ENCODE measurements at regions not wholly inside any gene's neighbourhood (a gene's known extent, or its start where the extent isn't known, plus 50 kb on each side); places are given as distances from the start of the nearest gene placed in this dataset.

DNA sequence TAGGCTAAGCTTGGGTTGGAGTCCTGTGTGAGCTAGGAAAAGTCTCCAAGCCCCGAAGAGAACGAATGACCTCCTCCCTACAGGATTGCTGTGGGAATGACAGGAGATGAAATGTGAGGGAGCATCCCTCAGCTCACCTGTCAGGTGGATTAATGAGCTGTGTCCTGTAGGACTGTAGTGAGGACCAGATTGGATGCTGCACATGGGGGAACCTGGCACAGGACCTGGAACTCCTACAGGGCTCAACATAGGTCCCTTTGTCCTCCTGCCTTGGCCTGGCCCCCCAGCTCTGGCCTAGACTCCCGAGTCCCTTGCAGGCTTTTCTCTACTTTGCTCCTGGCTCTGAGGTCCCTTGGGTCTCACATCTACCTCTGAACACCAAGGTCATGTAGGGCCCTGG lies 155.7 kb downstream of the PTPRU start:
- H3K9me3 ChIP-seq, result no peaks in the 10 kb centered on the region
- no peak for DNase-seq
- TF ChIP-seq, protein P1, sequence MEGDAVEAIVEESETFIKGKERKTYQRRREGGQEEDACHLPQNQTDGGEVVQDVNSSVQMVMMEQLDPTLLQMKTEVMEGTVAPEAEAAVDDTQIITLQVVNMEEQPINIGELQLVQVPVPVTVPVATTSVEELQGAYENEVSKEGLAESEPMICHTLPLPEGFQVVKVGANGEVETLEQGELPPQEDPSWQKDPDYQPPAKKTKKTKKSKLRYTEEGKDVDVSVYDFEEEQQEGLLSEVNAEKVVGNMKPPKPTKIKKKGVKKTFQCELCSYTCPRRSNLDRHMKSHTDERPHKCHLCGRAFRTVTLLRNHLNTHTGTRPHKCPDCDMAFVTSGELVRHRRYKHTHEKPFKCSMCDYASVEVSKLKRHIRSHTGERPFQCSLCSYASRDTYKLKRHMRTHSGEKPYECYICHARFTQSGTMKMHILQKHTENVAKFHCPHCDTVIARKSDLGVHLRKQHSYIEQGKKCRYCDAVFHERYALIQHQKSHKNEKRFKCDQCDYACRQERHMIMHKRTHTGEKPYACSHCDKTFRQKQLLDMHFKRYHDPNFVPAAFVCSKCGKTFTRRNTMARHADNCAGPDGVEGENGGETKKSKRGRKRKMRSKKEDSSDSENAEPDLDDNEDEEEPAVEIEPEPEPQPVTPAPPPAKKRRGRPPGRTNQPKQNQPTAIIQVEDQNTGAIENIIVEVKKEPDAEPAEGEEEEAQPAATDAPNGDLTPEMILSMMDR (IDR thresholded peaks at IDR 0.05), result no peak
- H3K27ac ChIP-seq, result no peak overlapping the region
- no peaks in the 10 kb centered on the region for H3K36me3 ChIP-seq
- no peaks in the 10 kb centered on the region for H3K4me1 ChIP-seq
- H3K4me3 ChIP-seq, result no peak overlapping the region
- intact Hi-C loops (cut with DNase I; ENCODE audit: low total_unique reads), result no loop called here
- H3K27me3 ChIP-seq, result peaks cover 0 to 62% of the 10 kb centered on the region in 2 donors

DNA sequence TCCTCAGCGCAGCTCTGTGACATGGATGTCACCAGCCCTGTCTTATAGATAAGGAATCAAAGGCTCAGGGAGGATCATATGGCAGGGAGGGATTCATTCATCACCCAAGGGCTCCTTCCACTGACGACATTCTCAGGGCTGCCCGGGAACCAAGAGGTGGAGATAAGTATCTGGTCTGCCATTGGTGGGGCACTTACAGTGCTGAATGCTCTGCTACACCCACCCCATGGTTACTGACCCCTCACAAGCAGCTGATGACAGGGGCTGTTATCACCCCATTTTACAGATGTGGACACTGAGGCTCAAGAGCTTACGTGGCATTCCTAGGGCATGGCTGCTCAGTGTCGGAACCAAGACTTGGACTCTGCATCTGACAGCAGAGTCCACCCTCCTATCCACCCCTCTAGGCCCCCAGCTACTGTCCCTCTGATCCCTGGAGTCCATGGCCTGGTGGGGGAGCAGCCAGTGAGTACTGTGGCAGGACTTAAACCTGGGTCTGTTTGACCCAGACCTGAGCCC lies 155.1 kb downstream of the PTPRU start:
- DNase-seq, result no peak
- Histone ChIP-seq H3K27ac (no peak overlapping the region), H3K4me1 (no peaks in the 10 kb centered on the region), H3K4me3 (no peak overlapping the region), H3K9me3 (no peaks in the 10 kb centered on the region), H3K36me3 (no peaks in the 10 kb centered on the region), H3K27me3 (peaks cover 0 to 58% of the 10 kb centered on the region in 2 donors)
- TF ChIP-seq, protein P1 (IDR thresholded peaks at IDR 0.05), result no peak
- intact Hi-C loops (cut with DNase I; ENCODE audit: low total_unique reads), result no loop called here

DNA sequence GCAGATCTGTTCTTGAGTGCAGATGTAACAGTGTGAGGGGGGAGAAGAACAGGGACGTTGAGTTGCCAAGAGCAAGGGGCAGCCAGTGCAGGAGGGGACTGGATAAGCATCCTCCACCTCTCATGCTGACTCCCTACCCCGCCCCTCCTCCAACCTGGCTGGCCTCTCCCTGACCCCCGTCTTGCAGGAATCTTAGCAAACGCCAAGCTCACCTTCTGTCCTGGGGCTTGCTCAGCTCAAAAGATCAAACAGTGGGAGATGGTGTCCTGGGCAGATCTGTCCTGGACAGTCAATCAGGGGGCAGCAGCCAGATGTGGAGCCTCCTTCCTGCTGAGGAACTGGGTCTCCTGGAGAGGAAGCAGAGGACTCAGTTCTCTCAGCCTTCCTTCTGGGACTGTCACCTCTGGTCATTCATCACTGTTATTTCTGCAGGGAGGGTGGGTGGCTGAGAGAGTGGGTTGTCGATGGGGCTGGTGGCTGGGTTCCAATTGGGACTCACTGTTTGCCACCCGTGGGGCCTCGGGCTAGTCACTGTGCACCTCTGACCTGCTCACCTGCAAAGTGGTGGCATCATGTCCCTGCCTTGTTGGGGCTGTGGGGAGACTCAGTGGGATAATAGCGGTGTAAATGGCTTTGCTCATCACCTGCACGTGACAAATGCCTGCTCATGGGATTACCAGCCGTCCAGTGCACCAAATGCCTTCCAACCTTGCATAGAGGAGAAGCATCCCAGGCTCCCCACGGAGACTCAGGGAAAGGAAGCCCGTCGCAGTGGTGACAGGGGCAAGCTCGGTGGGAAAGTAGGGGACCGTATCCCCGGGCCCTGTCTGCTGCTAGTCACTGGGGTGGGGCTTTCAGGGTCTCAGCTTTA lies 154.4 kb downstream of the PTPRU start:
- Histone ChIP-seq H3K27ac (no peak overlapping the region), H3K27me3 (peaks cover 0 to 55% of the 10 kb centered on the region in 2 donors), H3K9me3 (no peaks in the 10 kb centered on the region), H3K4me3 (no peak overlapping the region), H3K4me1 (no peaks in the 10 kb centered on the region), H3K36me3 (no peaks in the 10 kb centered on the region)
- intact Hi-C loops (cut with DNase I; ENCODE audit: low total_unique reads), result no loop called here
- TF ChIP-seq, protein P1 (IDR thresholded peaks at IDR 0.05), result no peak
- no peak for DNase-seq

DNA sequence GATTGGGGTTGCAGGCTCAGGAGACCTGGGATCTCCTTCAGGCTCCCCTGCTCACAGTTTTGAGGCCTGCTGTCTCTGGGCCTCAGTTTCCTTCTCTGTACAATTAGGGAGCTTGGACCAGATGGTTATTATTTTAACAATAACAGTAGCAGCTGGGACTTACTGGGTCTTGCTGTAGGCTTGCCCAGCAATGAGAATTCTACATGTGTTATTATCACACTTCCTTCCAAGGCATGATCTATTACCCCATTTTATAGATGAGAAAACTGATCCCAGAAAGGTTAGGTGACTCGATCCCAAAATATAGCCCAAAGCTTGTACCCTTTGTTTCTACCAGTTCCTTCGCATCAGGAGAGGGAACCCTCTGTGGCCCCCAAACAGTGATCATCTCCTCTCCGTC lies 153.8 kb downstream of the PTPRU start:
- H3K4me1 ChIP-seq, result no peaks in the 10 kb centered on the region
- H3K27me3 ChIP-seq, result peaks cover 0 to 58% of the 10 kb centered on the region in 2 donors
- intact Hi-C loops (cut with DNase I; ENCODE audit: low total_unique reads), result no loop called here
- TF ChIP-seq, protein P1 (IDR thresholded peaks at IDR 0.05), result no peak
- DNase-seq, result no peak
- no peaks in the 10 kb centered on the region for H3K36me3 ChIP-seq
- H3K9me3 ChIP-seq, result no peaks in the 10 kb centered on the region
- no peak overlapping the region for H3K27ac ChIP-seq
- H3K4me3 ChIP-seq, result no peak overlapping the region

DNA sequence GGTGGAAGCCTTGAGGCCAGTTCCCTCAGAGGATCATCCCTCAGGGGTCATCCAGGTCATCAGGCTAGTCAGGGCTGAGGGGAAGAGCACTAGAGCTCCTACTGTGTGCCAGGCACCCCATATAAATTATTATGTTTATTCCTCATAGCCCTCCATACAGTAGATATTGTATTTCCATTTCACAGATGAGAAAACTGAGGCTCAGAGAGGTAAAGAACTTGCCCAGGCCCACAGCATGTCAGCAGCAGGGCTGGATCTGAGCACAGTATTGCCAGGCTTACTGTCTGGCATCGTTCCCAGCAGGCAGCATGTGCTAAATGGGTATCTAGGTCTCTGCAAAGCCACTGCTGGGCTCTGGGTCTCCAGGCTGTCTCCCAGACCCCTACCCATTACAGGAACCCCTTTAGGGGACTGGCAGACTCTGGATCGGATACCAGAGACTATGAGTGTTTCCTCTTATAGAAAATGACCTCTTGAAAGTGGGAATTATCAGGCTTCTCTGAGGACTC lies 153.3 kb downstream of the PTPRU start:
- no peak overlapping the region for H3K4me3 ChIP-seq
- intact Hi-C loops (cut with DNase I; ENCODE audit: low total_unique reads), result no loop called here
- no peaks in the 10 kb centered on the region for H3K9me3 ChIP-seq
- H3K4me1 ChIP-seq, result no peaks in the 10 kb centered on the region
- H3K36me3 ChIP-seq, result no peaks in the 10 kb centered on the region
- TF ChIP-seq, protein P1 (IDR thresholded peaks at IDR 0.05), result no peak
- H3K27me3 ChIP-seq, result peaks cover 0 to 60% of the 10 kb centered on the region in 2 donors
- no peak overlapping the region for H3K27ac ChIP-seq
- DNase-seq, result no peak

All from tibial artery (tissue), 4 donors.